ENCODE measurements at regions not wholly inside any gene's neighbourhood (a gene's known extent, or its start where the extent isn't known, plus 50 kb on each side); places are given as distances from the start of the nearest gene placed in this dataset.

DNA sequence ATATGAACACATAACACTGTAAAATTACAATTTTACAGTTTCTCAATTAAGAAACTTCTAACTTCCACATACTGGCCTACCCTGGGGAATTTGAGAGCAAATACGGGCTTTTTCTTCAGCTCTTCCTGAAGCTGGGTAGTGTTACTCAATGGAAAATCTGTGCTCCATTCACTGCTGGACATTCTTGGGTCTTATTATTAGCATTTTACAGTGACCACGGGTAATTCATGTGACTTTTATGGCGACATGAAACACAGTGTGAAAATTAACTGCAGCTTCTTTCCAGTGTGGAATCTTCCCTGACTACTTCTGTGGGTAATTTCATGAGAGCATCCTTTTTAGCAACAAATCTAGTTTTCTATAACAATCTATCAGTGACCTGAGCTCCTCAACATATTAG lies 423.7 kb upstream of the ANO5 start:
- TF ChIP-seq, protein P1, sequence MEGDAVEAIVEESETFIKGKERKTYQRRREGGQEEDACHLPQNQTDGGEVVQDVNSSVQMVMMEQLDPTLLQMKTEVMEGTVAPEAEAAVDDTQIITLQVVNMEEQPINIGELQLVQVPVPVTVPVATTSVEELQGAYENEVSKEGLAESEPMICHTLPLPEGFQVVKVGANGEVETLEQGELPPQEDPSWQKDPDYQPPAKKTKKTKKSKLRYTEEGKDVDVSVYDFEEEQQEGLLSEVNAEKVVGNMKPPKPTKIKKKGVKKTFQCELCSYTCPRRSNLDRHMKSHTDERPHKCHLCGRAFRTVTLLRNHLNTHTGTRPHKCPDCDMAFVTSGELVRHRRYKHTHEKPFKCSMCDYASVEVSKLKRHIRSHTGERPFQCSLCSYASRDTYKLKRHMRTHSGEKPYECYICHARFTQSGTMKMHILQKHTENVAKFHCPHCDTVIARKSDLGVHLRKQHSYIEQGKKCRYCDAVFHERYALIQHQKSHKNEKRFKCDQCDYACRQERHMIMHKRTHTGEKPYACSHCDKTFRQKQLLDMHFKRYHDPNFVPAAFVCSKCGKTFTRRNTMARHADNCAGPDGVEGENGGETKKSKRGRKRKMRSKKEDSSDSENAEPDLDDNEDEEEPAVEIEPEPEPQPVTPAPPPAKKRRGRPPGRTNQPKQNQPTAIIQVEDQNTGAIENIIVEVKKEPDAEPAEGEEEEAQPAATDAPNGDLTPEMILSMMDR (IDR thresholded peaks at IDR 0.05): no peak
- no peak for TF ChIP-seq POLR2A (IDR thresholded peaks at IDR 0.05)

Measured in body of pancreas (tissue), 4 donors.